ENCODE measurements at regions not wholly inside any gene's neighbourhood (a gene's known extent, or its start where the extent isn't known, plus 50 kb on each side); places are given as distances from the start of the nearest gene placed in this dataset.

- Histone ChIP-seq H3K4me3 (ENCODE audit: low read depth, low read length) (no peak overlapping the region), H3K27ac (ENCODE audit: low read depth, low read length) (no peak overlapping the region), H3K36me3 (ENCODE audit: insufficient read depth, low read length) (no peaks in the 10 kb centered on the region), H2AFZ (ENCODE audit: low read length, unreplicated experiment) (no peak overlapping the region), H3K4me1 (ENCODE audit: control insufficient read depth, insufficient read depth, low read length, unreplicated experiment) (no peaks in the 10 kb centered on the region), H3K27me3 (ENCODE audit: insufficient read depth, low read length) (peaks cover 60% of the 10 kb centered on the region), H3K79me2 (ENCODE audit: control insufficient read depth, insufficient read depth, low read length, unreplicated experiment) (no peaks in the 10 kb centered on the region)
Observed at GRCh38 chr16:86041807-86042206, 142.8 kb downstream of the IRF8 start.

GRCh38 chr16:86042393-86042792, 143.4 kb downstream of the IRF8 start:
- Histone ChIP-seq H3K79me2 (ENCODE audit: control insufficient read depth, insufficient read depth, low read length, unreplicated experiment) (no peaks in the 10 kb centered on the region), H3K4me1 (ENCODE audit: control insufficient read depth, insufficient read depth, low read length, unreplicated experiment) (no peaks in the 10 kb centered on the region), H3K27me3 (ENCODE audit: insufficient read depth, low read length) (peaks cover 66% of the 10 kb centered on the region), H2AFZ (ENCODE audit: low read length, unreplicated experiment) (no peak overlapping the region), H3K36me3 (ENCODE audit: insufficient read depth, low read length) (no peaks in the 10 kb centered on the region), H3K4me3 (ENCODE audit: low read depth, low read length) (no peak overlapping the region), H3K27ac (ENCODE audit: low read depth, low read length) (no peak overlapping the region)

GRCh38 chr16:86042996-86043725, 144.2 kb downstream of the IRF8 start:
- Histone ChIP-seq H3K4me3 (ENCODE audit: low read depth, low read length) (no peak overlapping the region), H3K79me2 (ENCODE audit: control insufficient read depth, insufficient read depth, low read length, unreplicated experiment) (no peaks in the 10 kb centered on the region), H2AFZ (ENCODE audit: low read length, unreplicated experiment) (no peak overlapping the region), H3K36me3 (ENCODE audit: insufficient read depth, low read length) (no peaks in the 10 kb centered on the region), H3K27me3 (ENCODE audit: insufficient read depth, low read length) (peaks cover 73% of the 10 kb centered on the region), H3K27ac (ENCODE audit: low read depth, low read length) (no peak overlapping the region), H3K4me1 (ENCODE audit: control insufficient read depth, insufficient read depth, low read length, unreplicated experiment) (no peaks in the 10 kb centered on the region)

GRCh38 chr16:86044241-86044671, 145.3 kb downstream of the IRF8 start:
- Histone ChIP-seq H3K79me2 (ENCODE audit: control insufficient read depth, insufficient read depth, low read length, unreplicated experiment) (no peaks in the 10 kb centered on the region), H3K4me1 (ENCODE audit: control insufficient read depth, insufficient read depth, low read length, unreplicated experiment) (no peaks in the 10 kb centered on the region), H3K4me3 (ENCODE audit: low read depth, low read length) (no peak overlapping the region), H3K27ac (ENCODE audit: low read depth, low read length) (no peak overlapping the region), H3K36me3 (ENCODE audit: insufficient read depth, low read length) (no peaks in the 10 kb centered on the region), H3K27me3 (ENCODE audit: insufficient read depth, low read length) (peaks cover 78% of the 10 kb centered on the region), H2AFZ (ENCODE audit: low read length, unreplicated experiment) (no peak overlapping the region)

GRCh38 chr16:86044881-86045590, 146.1 kb downstream of the IRF8 start:
- H3K4me1 ChIP-seq (ENCODE audit: control insufficient read depth, insufficient read depth, low read length, unreplicated experiment), result no peaks in the 10 kb centered on the region
- no peaks in the 10 kb centered on the region for H3K79me2 ChIP-seq (ENCODE audit: control insufficient read depth, insufficient read depth, low read length, unreplicated experiment)
- peaks cover 80% of the 10 kb centered on the region for H3K27me3 ChIP-seq (ENCODE audit: insufficient read depth, low read length)
- H3K27ac ChIP-seq (ENCODE audit: low read depth, low read length), result no peak overlapping the region
- H3K36me3 ChIP-seq (ENCODE audit: insufficient read depth, low read length), result no peaks in the 10 kb centered on the region
- H3K4me3 ChIP-seq (ENCODE audit: low read depth, low read length), result no peak overlapping the region
- no peak overlapping the region for H2AFZ ChIP-seq (ENCODE audit: low read length, unreplicated experiment)

GRCh38 chr16:86045591-86045971, 146.6 kb downstream of the IRF8 start:
- Histone ChIP-seq H3K4me1 (ENCODE audit: control insufficient read depth, insufficient read depth, low read length, unreplicated experiment) (no peaks in the 10 kb centered on the region), H3K36me3 (ENCODE audit: insufficient read depth, low read length) (no peaks in the 10 kb centered on the region), H3K4me3 (ENCODE audit: low read depth, low read length) (no peak overlapping the region), H3K79me2 (ENCODE audit: control insufficient read depth, insufficient read depth, low read length, unreplicated experiment) (no peaks in the 10 kb centered on the region), H3K27ac (ENCODE audit: low read depth, low read length) (no peak overlapping the region), H2AFZ (ENCODE audit: low read length, unreplicated experiment) (no peak overlapping the region), H3K27me3 (ENCODE audit: insufficient read depth, low read length) (peaks cover 83% of the 10 kb centered on the region)

- no peak overlapping the region for H3K4me3 ChIP-seq (ENCODE audit: low read depth, low read length)
- no peak overlapping the region for H2AFZ ChIP-seq (ENCODE audit: low read length, unreplicated experiment)
- H3K36me3 ChIP-seq (ENCODE audit: insufficient read depth, low read length), result no peaks in the 10 kb centered on the region
- no peaks in the 10 kb centered on the region for H3K79me2 ChIP-seq (ENCODE audit: control insufficient read depth, insufficient read depth, low read length, unreplicated experiment)
- H3K27ac ChIP-seq (ENCODE audit: low read depth, low read length), result no peak overlapping the region
- peaks cover 83% of the 10 kb centered on the region for H3K27me3 ChIP-seq (ENCODE audit: insufficient read depth, low read length)
- no peaks in the 10 kb centered on the region for H3K4me1 ChIP-seq (ENCODE audit: control insufficient read depth, insufficient read depth, low read length, unreplicated experiment)
Observed at GRCh38 chr16:86046026-86046425, 147.1 kb downstream of the IRF8 start.

- no peak overlapping the region for H3K27ac ChIP-seq (ENCODE audit: low read depth, low read length)
- no peaks in the 10 kb centered on the region for H3K4me1 ChIP-seq (ENCODE audit: control insufficient read depth, insufficient read depth, low read length, unreplicated experiment)
- no peak overlapping the region for H3K4me3 ChIP-seq (ENCODE audit: low read depth, low read length)
- no peaks in the 10 kb centered on the region for H3K79me2 ChIP-seq (ENCODE audit: control insufficient read depth, insufficient read depth, low read length, unreplicated experiment)
- H2AFZ ChIP-seq (ENCODE audit: low read length, unreplicated experiment), result no peak overlapping the region
- peaks cover 85% of the 10 kb centered on the region for H3K27me3 ChIP-seq (ENCODE audit: insufficient read depth, low read length)
- no peaks in the 10 kb centered on the region for H3K36me3 ChIP-seq (ENCODE audit: insufficient read depth, low read length)
Observed at GRCh38 chr16:86046667-86047270, 147.8 kb downstream of the IRF8 start.

GRCh38 chr16:86048221-86048620, 149.3 kb downstream of the IRF8 start:
- H3K27ac ChIP-seq (ENCODE audit: low read depth, low read length), result no peak overlapping the region
- no peak overlapping the region for H2AFZ ChIP-seq (ENCODE audit: low read length, unreplicated experiment)
- H3K79me2 ChIP-seq (ENCODE audit: control insufficient read depth, insufficient read depth, low read length, unreplicated experiment), result no peaks in the 10 kb centered on the region
- H3K4me3 ChIP-seq (ENCODE audit: low read depth, low read length), result no peak overlapping the region
- H3K36me3 ChIP-seq (ENCODE audit: insufficient read depth, low read length), result no peaks in the 10 kb centered on the region
- H3K27me3 ChIP-seq (ENCODE audit: insufficient read depth, low read length), result peaks cover 78% of the 10 kb centered on the region
- no peaks in the 10 kb centered on the region for H3K4me1 ChIP-seq (ENCODE audit: control insufficient read depth, insufficient read depth, low read length, unreplicated experiment)

- H3K4me1 ChIP-seq (ENCODE audit: control insufficient read depth, insufficient read depth, low read length, unreplicated experiment), result no peaks in the 10 kb centered on the region
- H3K27me3 ChIP-seq (ENCODE audit: insufficient read depth, low read length), result peaks cover 77% of the 10 kb centered on the region
- no peak overlapping the region for H3K27ac ChIP-seq (ENCODE audit: low read depth, low read length)
- H3K36me3 ChIP-seq (ENCODE audit: insufficient read depth, low read length), result no peaks in the 10 kb centered on the region
- H2AFZ ChIP-seq (ENCODE audit: low read length, unreplicated experiment), result no peak overlapping the region
- H3K79me2 ChIP-seq (ENCODE audit: control insufficient read depth, insufficient read depth, low read length, unreplicated experiment), result no peaks in the 10 kb centered on the region
- no peak overlapping the region for H3K4me3 ChIP-seq (ENCODE audit: low read depth, low read length)
Observed at GRCh38 chr16:86048882-86049585, 150.1 kb downstream of the IRF8 start.
